HG03280 (cell line): ENCODE measurements at regions not wholly inside any gene's neighbourhood (a gene's known extent, or its start where the extent isn't known, plus 50 kb on each side); places are given as distances from the start of the nearest gene placed in this dataset.

Source experiments
- ATAC-seq: cut with Tn5 transposase; IDR thresholded peaks from one replicate; pipeline ENCODE4 v1.9.1; 2021; ENCODE audit warnings: mild to moderate bottlenecking, moderate library complexity; ENCODE audit not compliant: unreplicated experiment

DNA sequence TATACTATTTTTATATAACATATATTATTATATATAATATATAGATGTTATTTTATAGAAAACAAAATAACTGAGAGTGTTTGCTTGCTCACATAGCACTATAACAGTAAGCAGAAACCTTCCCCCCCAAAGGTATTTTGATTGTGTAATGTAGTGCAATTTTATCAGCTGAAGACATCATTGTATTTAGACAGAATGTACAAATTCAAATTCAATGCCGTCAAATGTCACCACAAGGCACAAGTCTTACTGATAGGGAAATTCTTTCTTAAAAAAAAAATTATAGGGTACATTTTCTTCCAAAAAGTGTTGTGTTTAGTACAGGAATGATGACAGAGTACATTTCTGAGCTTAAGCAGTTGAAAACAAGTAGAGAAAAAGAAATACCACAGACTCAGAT is 1147.1 kb upstream of the SPRY2 start:
- ATAC-seq, result no peak

DNA sequence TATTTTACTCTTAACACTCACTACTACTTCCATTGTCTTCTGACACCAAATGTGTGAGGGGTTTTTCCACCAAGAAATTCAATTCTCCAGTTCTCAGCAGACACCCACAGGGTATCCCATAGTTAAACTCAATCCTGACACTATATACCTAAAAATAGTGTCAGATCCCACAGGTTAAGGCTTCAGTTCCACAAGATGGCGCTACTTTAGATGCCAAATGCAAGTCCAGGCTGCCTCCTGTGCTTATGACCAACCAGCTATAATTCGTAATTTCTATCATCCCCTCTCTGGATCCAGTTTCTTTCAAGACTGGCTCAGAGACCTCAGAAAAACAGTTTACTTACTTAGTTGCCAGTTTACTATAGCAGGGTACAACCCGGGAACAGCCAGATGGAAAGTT is 1146.2 kb upstream of the SPRY2 start:
- no peak for ATAC-seq

DNA sequence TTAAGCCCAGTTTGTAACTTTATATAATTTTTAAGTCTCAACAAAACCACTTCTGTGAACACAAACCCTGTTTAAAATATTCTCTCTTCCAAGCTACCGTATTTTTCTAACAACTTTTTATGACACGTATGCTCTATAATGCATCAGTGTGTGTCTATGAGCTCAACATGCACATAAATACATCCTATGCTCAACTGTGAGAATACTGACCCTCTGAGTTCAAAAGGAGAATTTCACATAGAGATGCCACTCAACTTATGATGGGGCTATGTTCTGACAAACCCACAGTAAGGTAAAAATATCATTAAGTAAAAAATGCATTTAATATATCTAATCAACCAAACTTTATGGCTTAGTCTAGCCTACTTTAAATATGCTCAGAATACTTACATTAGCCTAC is 1139.7 kb upstream of the SPRY2 start:
- no peak for ATAC-seq

- no peak for ATAC-seq
Observed at GRCh38 chr13:81473366-81473899, 1132.5 kb upstream of the SPRY2 start.

DNA sequence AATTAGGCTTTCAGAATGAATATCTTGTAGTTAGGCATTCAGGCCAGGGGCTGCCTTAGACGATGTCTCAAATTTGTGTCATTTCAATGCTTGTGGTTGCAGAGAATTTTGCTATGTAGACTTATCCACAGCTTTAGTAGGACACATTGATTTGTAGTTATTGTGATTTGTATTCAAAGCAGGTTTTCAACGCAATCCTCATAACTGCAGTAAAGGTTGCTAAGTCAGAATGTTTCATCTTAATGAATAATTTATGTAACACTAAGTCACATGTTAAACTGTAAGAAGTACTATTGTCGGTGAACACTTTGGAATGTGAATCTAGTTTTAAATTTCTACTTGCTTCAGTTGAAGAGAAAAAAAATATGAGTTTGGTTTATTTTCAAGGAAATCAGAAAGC is 1117.2 kb upstream of the SPRY2 start:
- ATAC-seq, result no peak

- no peak for ATAC-seq
Observed at GRCh38 chr13:81446441-81446840, 1105.5 kb upstream of the SPRY2 start.

- ATAC-seq, result no peak
Observed at GRCh38 chr13:81442904-81443303, 1102.0 kb upstream of the SPRY2 start.

DNA sequence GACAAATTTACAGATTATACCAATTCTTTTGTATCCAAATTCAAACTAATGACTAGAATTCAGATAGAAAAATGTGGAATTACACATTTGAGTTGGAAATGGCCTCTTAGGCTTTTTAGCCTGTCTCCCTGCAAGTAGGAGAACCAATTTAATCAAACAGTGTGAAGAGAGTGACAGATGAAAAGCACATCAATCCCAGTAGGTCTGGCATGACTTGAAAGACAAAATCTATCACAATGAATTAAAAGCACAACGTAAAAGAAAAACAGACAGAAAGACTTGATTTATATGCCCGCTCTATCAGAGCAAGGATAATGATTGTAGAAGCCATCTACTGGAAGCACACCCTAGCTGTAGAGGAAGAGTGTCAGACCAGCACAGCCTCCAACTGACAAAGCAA is 1084.4 kb upstream of the SPRY2 start:
- no peak for ATAC-seq

GRCh38 chr13:81409284-81409683 is 1068.4 kb upstream of the SPRY2 start:
- ATAC-seq, result no peak

- no peak for ATAC-seq
Observed at GRCh38 chr13:81408647-81409046, 1067.7 kb upstream of the SPRY2 start.

DNA sequence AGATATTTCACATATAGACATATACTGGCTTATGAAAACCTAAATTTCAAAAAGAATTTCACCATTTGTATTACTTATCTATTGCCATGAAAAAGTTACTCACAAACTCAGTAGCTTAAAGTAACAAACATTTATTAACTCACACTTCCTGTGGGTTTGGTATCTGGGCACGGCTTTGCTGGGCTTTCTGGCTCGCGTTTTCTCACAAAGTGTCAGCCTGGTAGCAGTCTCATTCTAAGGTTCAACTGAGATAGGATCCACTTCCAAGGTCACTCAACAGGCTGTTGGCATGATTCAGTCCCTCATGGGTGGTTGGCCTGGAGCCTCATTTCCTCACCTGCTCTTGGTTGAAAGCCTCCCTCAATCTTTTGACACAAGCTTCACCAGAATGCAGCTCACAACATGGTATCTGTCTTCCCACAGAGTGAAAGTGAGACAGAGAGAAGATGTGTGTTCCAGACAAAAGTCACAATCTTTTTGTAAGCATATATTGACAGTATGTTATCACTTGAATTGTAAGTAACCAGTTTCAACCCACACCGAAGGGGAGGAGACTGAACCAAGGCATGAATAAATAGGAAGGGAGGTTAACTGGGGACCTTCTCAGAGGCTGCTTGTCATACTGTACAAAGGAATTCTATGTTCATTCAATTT is 1065.8 kb upstream of the SPRY2 start:
- ATAC-seq, result no peak

DNA sequence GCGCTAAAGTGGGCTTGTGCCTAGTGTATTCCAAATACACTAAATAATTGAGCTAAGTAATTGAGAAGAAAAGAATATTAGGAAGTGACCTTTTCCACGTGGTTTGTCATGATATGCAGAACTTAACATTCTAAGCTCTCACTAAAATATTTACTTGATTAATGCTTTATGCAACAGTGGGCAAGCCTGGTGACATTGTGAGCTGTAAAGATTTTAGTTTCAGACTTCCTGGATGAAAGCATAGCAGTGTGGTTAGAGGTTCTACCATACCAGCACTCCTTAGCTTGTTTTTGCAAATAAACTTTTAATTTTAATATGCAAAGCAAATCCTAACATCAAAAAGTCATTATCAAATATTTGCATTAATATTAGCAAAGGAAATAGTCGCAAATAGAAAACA is 1065.1 kb upstream of the SPRY2 start:
- ATAC-seq, result no peak

- ATAC-seq, result no peak
Observed at GRCh38 chr13:81396192-81396591, 1055.3 kb upstream of the SPRY2 start.

GRCh38 chr13:81395368-81395767 is 1054.4 kb upstream of the SPRY2 start:
- ATAC-seq, result no peak

GRCh38 chr13:81394640-81395039 is 1053.7 kb upstream of the SPRY2 start:
- no peak for ATAC-seq

DNA sequence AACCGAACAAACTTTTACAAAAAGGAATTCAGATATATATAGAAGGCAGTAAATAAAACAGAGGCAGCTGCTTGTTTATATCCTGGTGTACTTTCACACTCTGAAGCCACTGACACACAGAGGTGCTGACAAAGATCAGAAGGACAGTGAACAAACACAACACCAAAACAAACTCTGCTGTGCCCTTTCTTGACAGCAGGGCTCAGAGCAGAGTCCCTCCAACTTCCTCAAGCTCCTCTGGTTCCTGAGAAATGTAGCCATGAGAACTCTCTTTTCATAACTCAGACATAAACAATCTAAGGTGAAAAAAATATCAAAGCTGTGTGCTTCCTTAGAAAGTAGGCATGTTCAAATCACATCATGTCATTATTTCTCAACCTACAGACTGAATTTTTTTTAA is 1052.8 kb upstream of the SPRY2 start:
- no peak for ATAC-seq

GRCh38 chr13:81393110-81393509 is 1052.2 kb upstream of the SPRY2 start:
- no peak for ATAC-seq

GRCh38 chr13:81388400-81388799 is 1047.5 kb upstream of the SPRY2 start:
- no peak for ATAC-seq

- ATAC-seq, result no peak
Observed at GRCh38 chr13:81383444-81383843, 1042.5 kb upstream of the SPRY2 start.

DNA sequence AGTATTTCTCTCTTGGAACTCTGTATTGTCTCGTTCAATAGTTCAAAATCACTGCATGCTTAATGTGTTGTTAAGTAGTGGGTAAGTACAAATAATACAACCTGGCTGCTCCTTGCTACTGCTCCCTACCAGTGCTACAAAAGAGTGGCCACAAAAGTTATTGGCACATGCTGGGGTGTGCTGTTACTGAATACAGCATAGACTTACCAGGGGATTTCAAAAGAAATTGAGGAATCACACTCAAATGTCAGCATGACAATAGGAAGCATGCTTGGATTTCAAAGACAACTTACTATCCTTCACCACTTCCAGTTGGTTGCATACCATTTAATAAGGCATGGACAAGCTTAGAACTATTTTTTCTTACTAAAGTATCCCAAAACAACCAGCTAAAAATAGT is 1041.3 kb upstream of the SPRY2 start:
- no peak for ATAC-seq

GRCh38 chr13:81381560-81381959 is 1040.6 kb upstream of the SPRY2 start:
- no peak for ATAC-seq

DNA sequence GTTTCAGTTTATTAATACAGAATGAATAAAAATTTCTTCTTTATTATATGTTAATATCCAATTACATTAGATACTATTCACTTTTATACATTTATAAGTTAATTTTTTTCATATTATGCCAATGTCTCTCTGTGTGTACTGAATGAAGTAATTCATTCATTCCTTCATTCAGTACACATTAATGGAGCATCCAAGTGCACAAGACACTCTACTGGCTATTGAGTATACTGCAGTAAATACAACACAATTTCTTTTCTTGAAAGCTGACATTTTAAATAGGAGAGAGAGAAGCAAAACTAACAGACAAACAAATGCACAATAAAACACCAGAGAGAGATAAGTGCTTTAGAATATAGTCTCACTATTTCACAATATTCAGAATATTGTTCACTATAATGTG is 1038.3 kb upstream of the SPRY2 start:
- ATAC-seq, result no peak

DNA sequence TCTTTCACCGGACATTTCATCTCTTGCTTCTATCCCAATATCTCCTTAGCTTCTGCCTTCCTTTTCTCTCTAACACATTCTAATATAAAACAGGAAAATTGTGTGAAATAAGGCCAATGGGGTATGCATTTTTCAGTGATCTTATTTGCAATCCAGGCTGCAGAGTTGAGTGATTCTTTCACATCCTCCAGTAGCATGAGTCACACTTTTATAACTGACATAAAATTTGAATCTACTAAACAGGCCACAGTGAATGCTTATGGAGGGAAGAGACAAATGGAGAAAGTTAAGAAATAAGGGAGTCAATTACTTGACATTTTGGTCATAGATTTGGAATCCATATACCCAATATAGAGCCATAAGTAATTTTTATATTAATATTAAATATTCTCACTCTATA is 1037.0 kb upstream of the SPRY2 start:
- ATAC-seq, result no peak
